HG02610 (cell line): ENCODE measurements at regions not wholly inside any gene's neighbourhood (a gene's known extent, or its start where the extent isn't known, plus 50 kb on each side); places are given as distances from the start of the nearest gene placed in this dataset.
"Not testable (repeated sequence)": the region's sequence is repeated elsewhere in the genome, so short reads cannot be mapped to it uniquely, and the experiment has no call there.

ENCODE experiments used
- ATAC-seq: cut with Tn5 transposase; IDR thresholded peaks from one replicate; pipeline ENCODE4 v1.9.1; 2021; ENCODE audit warnings: mild to moderate bottlenecking, moderate library complexity; ENCODE audit not compliant: unreplicated experiment

DNA sequence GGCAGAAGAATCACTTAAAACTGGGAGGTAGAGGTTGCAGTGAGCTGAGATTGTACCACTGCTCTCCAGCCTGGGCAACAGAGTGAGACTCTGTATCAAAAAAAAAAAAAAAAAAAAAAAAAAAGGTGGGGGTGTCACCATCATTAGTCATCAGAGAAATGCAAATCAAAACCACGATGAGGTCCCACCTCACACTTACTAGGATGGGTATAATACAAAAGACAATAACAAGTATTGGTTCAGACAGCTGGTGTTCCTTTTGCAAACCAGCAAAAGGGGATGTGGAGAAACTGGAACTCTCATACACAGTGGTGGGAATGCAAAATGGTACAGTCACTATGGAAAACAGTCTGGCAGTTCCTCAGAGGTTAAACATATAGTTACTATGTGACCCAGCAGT is 78.7 kb upstream of the TSC22D2 start:
- no peak for ATAC-seq

DNA sequence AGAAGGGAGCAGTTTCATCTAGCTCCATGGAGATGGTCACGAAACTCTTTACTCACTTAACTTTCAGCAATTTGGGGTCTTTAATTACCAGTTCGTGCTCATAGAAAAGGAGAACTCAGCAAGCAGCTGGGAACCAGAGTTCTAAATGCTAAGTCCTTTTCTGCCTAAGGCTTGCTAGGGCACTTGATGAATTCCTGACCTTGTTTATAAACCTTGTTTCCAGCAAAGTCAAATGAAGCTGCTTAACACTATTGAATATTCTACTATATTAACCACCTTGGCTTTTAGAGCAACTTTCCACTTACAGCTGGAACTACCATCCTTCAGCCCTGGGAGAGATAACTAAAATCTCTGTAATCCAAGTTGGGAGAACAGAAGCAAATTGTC is 79.5 kb upstream of the TSC22D2 start:
- ATAC-seq, result no peak

DNA sequence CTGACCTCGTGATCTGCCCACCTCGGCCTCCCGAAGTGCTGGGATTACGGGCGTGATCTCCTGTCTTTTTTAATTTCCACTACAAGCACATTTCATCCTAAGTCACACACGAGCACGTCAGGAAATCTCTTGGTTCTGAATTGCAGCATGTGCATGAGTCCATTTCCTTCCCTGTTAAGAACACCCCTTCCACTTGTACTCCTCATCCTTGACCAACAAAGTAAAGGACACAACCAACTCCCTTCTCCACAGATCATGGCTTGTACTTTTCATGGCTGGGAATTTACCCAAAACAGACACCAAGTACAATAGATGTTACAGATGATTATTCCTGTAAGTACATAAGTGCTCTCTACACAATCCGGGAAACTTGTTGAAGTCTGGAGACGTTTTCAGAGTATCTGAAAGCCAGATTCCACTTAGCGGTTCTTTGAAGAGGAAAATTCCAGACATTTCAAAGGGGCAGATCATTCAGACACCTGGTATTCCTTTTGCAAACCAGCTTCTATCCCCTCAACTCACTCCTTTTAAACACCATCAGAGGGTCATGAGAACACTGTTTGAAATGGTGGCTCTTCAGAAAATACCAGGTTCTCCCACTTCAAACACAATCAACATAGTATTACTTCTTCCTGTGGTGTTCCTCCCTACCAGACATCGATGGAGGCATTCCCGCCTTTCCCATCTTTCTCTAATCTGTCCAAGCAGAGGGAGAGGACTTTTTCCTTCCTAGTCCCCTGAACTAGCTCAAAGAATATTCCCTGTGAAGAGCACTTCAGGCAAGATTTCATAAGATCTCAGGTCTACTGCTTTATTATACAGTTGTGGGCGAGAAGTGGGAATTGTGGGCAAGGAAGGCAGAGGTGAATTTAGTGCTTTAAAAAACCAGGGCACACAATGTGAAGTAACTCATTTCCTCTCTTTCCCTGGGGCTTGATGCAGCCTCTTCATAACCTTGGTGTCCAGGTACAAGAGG is 80.1 kb upstream of the TSC22D2 start:
- ATAC-seq, result no peak

DNA sequence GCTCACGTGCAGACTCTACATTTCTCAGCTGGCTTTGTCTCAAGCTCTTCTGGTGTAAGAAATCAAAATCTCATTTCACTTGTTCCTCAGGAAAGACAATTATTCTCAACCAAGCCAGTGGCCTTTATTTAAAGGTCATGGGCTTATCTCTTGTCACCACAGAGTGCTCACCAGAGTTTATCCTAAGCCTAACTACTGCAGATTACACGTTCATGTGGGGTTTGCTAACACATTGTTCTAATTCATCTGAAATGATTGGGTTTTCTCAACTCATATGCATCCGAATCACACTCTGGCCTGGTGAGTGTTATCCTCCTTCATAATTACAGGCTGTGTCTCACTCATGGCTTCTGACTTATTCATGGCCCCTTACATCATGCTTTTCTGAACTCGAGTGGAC is 83.3 kb upstream of the TSC22D2 start:
- ATAC-seq, result no peak

DNA sequence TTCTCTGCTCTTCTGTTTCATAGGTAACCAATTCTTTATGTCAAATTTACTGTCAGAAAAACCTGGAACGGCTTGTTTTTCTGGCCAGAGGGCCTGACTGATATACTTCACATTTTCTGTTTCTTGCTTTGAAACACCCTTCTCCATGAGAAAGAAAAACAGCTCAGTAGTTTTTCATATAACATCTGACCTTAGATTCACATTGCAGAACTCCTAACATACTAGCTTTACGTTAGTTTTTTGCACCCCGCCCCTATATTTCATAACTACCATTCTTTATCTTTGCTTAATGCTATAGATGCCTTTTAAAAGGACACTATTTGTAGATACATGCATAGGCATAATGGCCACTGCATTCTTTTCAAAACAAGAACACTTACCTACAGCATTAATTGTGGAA is 83.9 kb upstream of the TSC22D2 start:
- ATAC-seq, result no peak

DNA sequence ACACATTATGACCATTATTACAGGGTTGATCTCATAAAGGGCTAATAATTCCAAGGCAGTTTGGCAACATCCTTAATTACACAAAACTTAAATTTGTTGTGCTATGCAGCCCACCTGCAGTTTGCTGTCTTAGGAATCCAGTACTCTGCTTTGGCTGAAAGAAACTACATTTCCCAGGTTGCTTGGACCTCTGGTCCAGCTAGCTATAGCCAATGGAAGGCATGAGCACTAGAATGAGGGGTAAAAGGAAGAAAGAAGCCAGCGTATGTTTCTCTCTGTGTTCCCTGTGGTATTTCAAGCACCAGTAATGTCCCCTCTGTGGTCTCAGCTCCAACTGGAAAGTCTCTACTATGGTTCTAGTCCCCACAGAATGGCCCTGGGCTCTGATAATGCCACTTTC is 84.3 kb upstream of the TSC22D2 start:
- no peak for ATAC-seq

DNA sequence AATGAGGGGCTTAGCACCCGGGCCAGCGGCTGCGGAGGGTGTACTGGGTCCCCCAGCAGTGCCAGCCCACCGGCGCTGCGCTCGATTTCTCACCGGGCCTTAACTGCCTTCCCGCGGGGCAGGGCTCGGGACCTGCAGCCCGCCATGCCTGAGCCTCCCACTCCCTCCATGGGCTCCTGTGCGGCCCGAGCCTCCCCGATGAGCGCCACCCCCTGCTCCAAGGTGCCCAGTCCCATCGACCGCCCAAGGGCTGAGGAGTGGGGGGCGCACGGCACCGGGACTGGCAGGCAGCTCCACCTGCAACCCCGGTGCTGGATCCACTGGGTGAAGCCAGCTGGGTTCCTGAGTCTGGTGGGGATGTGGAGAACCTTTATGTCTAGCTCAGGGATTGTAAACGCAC is 85.0 kb upstream of the TSC22D2 start:
- ATAC-seq, result not testable (repeated sequence)

DNA sequence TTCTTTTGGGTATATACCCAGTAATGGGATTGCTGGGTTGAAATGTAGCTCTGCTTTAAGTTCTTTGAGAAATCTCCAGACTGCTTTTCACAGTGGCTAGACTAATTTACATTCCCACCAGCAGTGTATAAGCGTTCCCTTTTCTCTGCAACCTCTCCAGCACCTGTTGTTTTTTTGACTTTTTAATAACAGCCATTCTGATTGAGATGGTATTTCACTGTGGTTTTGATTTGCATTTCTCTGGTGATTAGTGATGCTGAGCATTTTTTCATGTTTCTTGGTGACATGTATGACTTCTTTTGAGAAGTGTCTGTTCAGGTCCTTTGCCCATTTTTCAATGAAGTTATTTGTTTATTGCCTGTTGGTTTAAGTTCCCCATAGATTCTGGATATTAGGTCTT is 87.1 kb upstream of the TSC22D2 start:
- not testable (repeated sequence) for ATAC-seq

DNA sequence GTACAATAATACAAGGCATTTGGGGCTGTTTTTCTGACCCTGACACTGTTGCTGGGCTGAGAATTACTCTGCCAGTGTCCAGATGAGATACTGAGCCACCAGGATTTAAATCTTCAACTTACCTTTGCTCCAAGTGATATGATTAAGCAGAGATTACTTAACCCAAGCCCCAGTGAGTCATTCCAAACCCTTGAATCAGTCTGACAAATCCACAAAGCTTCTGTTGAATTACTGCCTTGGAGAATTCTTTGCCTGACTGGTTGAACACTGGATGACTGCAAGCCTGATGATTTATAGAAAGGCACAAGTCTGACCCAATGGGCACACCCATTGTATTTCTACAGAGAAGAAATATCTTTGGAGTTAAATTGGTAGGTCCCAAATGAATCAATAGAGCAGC is 88.2 kb upstream of the TSC22D2 start:
- no peak for ATAC-seq

DNA sequence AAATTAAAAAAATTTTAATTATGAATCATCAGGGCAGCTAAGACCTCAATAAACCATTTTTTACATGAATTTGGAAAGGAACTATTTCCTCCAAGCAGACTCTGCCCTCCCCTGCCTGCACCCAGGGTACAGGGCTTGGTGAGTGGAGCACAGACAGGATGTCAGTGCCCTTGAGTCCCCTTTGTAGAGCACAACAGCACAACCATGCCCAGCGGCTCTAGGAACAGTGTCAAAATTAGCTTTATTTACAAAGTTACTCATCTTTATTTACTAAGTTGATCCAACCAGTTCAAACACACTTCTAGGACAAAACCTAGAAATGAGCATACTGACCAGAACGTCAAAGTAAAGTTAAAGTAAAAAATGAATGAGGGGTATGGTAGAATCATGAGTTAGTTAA is 90.6 kb upstream of the TSC22D2 start:
- no peak for ATAC-seq

DNA sequence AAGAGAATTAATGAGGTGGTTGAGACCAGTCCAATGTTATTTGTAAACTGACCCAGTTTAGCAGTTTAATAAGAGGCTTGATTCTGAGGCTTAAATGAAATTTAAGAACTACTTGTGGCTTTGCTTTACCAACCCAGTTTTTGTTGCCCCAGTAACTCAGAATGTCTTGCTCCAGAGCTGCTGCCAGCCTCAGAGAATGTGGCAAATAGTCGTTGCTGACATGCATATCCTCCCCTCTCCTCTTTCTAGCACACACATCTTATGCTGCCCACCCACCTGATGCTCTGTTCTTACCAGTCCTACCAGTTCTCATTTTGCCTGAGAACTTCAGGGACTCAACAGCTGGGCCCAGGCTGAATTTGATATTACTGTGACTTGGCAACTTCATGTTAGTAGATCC is 92.4 kb upstream of the TSC22D2 start:
- no peak for ATAC-seq

DNA sequence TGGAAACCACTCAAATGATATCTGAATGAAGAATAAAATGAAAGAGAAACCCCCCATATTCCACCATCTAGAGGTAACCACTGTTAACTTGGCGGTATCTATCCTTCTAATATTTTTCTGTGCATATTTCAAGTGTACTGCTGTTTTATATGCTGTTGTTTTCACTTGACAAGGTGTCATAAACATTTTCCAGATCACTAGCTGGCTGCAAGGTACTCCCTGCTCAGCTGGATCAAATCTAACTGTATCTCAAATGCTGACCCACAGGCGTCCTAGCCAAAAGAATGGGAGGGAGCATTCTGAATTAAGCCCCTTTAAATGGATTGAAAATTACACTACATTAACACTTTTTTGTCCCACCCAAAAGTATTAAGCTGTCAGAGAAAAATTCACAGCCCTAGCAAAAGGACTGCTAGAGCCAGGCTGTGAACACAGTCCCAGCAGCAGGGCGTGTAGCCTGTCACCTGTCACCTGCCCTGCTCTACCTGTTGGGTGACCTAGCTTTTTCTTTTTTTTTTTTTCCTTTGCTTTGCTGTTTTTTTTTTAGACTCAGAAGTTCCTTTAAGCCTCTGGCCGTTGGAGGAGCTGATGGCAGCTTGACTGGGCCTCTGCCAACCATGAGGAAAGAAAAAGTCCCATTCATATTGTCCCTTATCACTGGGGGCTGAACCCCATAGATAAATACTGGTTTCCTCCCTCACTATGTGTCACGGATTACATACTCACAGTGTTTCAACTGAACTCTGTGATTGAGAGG is 93.7 kb upstream of the TSC22D2 start:
- no peak for ATAC-seq

DNA sequence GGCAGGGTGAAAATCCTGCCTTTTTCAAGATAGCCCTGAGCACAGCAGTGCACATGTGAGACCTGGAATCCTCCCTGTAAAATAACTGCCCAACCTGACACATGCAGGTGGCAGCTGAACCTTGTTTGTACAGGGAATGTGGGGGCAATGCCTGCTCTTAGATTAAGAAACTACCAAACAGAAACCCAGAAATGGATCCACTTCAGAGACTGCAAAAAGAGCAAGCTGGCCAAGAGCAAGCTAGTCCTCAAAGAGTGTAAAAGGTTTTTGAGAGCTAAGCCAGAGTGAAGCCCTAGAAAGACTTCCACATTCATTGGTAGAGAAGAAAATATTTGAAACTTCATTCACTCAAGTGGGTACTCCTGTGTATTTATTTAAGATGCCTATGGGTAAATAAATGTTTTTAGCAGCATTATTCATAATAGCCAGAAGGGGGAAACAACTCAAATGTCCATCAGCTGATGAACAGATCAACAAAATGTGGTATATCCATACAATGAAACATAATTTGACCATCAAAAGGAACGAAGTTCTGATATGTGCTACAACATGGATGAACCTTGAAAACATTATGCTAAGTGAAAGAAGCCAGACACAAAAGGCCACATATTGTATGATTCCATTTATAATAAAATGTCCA is 96.0 kb upstream of the TSC22D2 start:
- no peak for ATAC-seq

DNA sequence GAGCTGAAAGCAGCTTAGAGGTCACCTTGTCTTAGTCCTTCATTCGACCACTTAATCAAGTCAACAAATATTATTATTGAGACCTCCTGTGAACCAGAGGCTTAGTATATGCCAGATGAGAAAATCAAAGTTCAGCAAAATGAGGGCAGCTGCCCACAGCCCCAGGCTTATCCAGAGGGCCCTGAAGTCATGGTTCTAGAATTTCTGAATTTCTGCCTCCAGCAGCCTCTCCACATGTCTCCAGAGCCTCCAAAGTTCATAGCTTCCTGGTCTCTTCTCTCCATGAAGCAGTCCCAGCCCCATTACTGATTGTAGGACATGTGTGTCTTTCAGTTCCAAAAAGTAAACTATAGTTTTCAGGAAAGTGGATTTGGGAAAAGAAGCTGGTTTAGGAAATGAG is 96.9 kb upstream of the TSC22D2 start:
- no peak for ATAC-seq

DNA sequence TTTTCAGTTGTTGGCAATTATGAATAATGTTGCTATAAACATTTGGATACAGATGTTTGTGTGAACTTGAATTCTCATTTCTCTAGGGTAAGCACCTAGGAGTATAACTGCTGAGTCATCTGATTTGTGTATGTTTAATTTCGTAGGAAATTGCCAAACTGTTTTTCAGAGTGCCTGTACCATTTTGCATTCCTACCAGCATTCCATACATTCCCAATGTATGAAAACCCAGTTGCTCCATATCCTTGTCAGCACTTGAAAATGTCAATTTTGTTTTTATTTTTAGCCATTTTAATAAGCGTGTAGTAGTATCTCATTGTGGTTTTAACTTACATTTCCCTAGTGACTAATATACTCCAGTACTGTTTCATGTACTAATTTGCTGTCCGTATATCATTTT is 98.5 kb upstream of the TSC22D2 start:
- ATAC-seq, result no peak

DNA sequence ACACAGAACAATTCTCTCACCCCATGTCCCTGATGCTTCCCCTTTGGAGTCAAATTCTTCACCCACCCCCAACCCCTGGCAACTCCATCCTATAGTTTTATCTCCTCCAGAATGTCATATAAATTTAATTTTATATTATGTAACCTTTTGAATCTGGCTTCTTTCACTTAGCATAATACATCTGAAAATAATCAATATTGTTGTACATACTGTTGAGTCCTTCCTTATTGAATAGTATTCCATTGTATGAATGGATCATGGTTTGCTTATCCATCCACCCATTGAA is 98.9 kb upstream of the TSC22D2 start:
- no peak for ATAC-seq

DNA sequence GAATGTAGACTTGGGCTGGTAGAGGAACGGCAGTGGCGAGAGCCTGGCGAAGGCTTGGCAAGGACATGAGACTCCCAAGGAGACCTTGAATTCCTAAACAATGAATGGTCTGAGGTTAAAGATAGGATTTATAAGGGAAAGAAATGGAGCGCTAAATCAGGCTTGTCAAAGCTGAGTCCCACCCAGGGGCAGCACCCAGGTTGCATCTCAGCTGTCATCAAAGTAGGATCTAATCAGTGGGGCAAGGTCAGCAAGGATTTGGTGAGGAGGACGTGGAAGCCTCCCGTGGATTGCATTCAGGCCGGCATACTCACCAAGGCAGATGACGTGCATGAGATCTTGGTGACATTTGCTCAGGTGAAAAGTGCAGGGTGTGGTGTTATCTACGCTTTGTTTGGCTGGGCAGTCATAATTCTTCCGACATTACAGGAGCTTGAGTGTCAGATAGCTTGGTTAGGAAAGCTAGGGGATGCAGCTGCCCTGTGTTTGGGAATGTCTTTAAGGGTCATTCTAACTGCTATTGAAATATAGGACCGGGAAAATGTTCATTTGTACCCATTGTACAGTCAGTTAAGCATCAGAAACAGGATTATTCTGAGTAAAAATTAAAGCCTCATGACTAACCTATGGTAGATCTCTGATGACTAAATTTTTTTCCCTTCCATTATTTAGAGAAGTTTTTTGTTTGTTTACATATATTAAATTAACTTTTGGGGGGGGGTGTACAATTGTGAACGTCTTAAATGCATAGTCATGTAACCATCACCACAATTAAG is 99.4 kb upstream of the TSC22D2 start:
- ATAC-seq, result no peak

DNA sequence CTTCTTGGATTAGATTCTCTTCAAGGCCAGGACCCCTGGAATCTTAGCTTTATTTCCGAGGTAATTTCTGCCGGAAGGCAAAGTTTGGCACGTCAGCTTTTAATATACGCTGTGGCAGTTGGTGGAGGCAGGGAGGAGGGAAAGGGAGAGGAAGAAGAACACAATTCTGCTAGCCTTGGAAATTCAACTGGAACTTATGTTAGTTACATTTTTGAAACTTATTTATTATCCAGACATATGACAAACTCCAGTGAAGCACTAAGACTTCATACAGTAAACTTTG is 100.1 kb upstream of the TSC22D2 start:
- ATAC-seq, result no peak

DNA sequence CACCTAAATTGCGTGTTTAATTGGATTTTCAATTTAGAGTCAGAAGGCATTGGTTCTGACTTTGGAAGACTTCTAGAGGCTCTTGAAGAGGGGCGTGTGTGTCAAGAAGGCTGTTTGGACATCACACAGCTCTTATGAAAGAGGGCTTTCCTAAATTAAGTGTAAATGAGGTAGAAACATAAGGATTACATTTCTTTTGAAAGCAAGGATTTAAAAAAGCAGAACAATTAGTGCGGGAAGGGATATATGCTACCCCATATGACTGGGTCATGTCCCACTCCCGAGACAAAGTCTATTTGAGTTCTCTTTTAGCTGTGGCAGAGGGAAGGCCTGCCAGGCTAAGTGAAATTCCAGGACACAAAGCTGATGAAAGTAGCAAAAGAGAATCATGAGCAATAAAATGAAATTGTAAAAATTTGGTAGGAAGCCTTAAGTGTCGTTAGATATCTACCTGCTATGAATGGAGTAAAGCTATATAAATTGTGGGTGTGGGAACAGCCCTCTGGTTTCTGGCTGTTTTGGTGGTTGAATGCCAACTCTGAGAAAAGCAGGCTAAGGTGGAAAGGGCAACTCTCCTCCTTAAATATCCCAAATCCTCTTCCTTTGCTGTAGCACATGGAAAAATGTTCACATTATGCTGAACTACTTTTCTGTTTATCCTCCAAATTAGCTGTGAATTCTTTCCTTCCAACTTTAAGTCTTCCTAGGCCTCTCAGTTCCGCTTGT is 100.6 kb upstream of the TSC22D2 start:
- ATAC-seq, result no peak

DNA sequence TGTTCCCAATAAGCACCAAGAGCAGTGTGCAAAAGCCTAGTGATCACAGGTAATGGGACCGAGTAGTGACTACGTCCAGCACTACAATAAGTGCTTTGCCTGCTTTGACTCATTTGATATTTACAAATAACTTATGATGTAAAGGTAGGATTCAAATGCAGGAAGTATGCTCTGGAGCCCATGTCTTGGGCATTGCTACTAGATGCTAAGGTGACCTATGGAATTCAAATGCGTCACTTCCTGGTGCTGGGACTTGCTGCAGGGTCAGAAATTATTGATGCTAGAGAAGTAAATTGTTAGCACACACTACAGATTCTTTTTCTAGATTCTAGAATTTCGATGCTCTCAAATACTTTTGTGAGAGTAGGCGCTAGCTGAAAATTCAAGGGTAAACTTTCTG is 101.2 kb upstream of the TSC22D2 start:
- ATAC-seq, result no peak

DNA sequence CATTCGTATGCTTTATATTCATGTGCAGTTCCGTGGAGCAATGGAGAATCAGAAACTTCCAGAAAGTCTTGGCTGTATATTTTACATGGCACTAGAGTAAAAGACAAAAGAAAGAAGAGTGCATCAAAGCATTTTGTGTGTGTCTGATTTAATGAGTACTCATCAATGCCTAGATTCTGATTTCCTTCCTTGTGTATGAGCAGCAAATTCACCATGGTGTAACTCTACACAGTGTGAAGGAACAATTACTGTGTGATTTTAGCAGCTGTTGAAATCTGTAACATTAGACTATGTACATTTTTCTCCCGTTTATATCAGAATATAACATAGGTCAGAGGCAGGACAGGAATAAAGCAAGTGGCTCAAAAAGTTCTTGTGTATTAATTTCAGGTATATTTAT is 102.0 kb upstream of the TSC22D2 start:
- ATAC-seq, result no peak
